ENCODE measurements at regions not wholly inside any gene's neighbourhood (a gene's known extent, or its start where the extent isn't known, plus 50 kb on each side); places are given as distances from the start of the nearest gene placed in this dataset.
"Not testable (repeated sequence)": the region's sequence is repeated elsewhere in the genome, so short reads cannot be mapped to it uniquely, and the experiment has no call there.

GRCh38 chr2:95654897-95655296, 63.1 kb downstream of the TRIM43 start:
- H3K27me3 Mint-ChIP-seq; H3K4me1 Mint-ChIP-seq (ENCODE audit: low read depth); H3K4me3 Mint-ChIP-seq; H3K9me3 Mint-ChIP-seq; H3K36me3 Mint-ChIP-seq (ENCODE audit: low read depth); H3K27ac Mint-ChIP-seq: not testable (repeated sequence)

GRCh38 chr2:95656553-95656952, 64.8 kb downstream of the TRIM43 start:
- H3K9me3 Mint-ChIP-seq; H3K27ac Mint-ChIP-seq; H3K4me3 Mint-ChIP-seq; H3K4me1 Mint-ChIP-seq (ENCODE audit: low read depth); H3K27me3 Mint-ChIP-seq; H3K36me3 Mint-ChIP-seq (ENCODE audit: low read depth): not testable (repeated sequence)

- not testable (repeated sequence) for H3K27ac Mint-ChIP-seq, H3K27me3 Mint-ChIP-seq
Measured at GRCh38 chr2:95657937-95658336, 66.1 kb downstream of the TRIM43 start.

GRCh38 chr2:95660766-95661562, 69.2 kb downstream of the TRIM43 start:
- H3K27me3 Mint-ChIP-seq; H3K27ac Mint-ChIP-seq; H3K4me3 Mint-ChIP-seq; H3K9me3 Mint-ChIP-seq; H3K4me1 Mint-ChIP-seq (ENCODE audit: low read depth); H3K36me3 Mint-ChIP-seq (ENCODE audit: low read depth): not testable (repeated sequence)

More at GRCh38 chr2:95657937-95658336, 66.1 kb downstream of the TRIM43 start:
- H3K4me1 Mint-ChIP-seq (ENCODE audit: low read depth); H3K9me3 Mint-ChIP-seq; H3K36me3 Mint-ChIP-seq (ENCODE audit: low read depth); H3K4me3 Mint-ChIP-seq: not testable (repeated sequence)

- not testable (repeated sequence) for H3K27me3 Mint-ChIP-seq; H3K27ac Mint-ChIP-seq; H3K9me3 Mint-ChIP-seq; H3K4me1 Mint-ChIP-seq (ENCODE audit: low read depth); H3K4me3 Mint-ChIP-seq; H3K36me3 Mint-ChIP-seq (ENCODE audit: low read depth)
Measured at GRCh38 chr2:95663471-95664441, 72.0 kb downstream of the TRIM43 start.

- not testable (repeated sequence) for H3K27ac Mint-ChIP-seq; H3K9me3 Mint-ChIP-seq; H3K27me3 Mint-ChIP-seq; H3K36me3 Mint-ChIP-seq (ENCODE audit: low read depth); H3K4me3 Mint-ChIP-seq; H3K4me1 Mint-ChIP-seq (ENCODE audit: low read depth)
Measured at GRCh38 chr2:95666636-95667035, 74.8 kb downstream of the TRIM43 start.

- no peaks in the 10 kb centered on the region for H3K36me3 Mint-ChIP-seq (ENCODE audit: low read depth)
- no peaks in the 10 kb centered on the region for H3K9me3 Mint-ChIP-seq
- H3K27ac Mint-ChIP-seq, result no peak overlapping the region
Measured at GRCh38 chr2:95667480-95667879, 75.7 kb downstream of the TRIM43 start.

GRCh38 chr2:95668934-95669333, 77.1 kb downstream of the TRIM43 start:
- not testable (repeated sequence) for H3K4me1 Mint-ChIP-seq (ENCODE audit: low read depth); H3K27ac Mint-ChIP-seq

More at GRCh38 chr2:95667480-95667879, 75.7 kb downstream of the TRIM43 start:
- Mint-ChIP-seq H3K4me1 (ENCODE audit: low read depth) (peaks cover 10% of the 10 kb centered on the region), H3K27me3 (no peaks in the 10 kb centered on the region), H3K4me3 (no peak overlapping the region)

GRCh38 chr2:95669441-95669991, 77.7 kb downstream of the TRIM43 start:
- H3K9me3 Mint-ChIP-seq, result no peaks in the 10 kb centered on the region
- H3K36me3 Mint-ChIP-seq (ENCODE audit: low read depth), result no peaks in the 10 kb centered on the region
- H3K4me3 Mint-ChIP-seq, result no peak overlapping the region
- peaks cover 10% of the 10 kb centered on the region for H3K4me1 Mint-ChIP-seq (ENCODE audit: low read depth)
- H3K27ac Mint-ChIP-seq, result no peak overlapping the region
- H3K27me3 Mint-ChIP-seq, result no peaks in the 10 kb centered on the region

More at GRCh38 chr2:95668934-95669333, 77.1 kb downstream of the TRIM43 start:
- H3K27me3 Mint-ChIP-seq; H3K36me3 Mint-ChIP-seq (ENCODE audit: low read depth); H3K9me3 Mint-ChIP-seq; H3K4me3 Mint-ChIP-seq: not testable (repeated sequence)

GRCh38 chr2:95670167-95670566, 78.4 kb downstream of the TRIM43 start:
- Mint-ChIP-seq H3K27ac (no peak overlapping the region), H3K4me3 (no peak overlapping the region), H3K4me1 (ENCODE audit: low read depth) (peaks cover 10% of the 10 kb centered on the region), H3K27me3 (no peaks in the 10 kb centered on the region), H3K9me3 (no peaks in the 10 kb centered on the region), H3K36me3 (ENCODE audit: low read depth) (no peaks in the 10 kb centered on the region)

- Mint-ChIP-seq H3K36me3 (ENCODE audit: low read depth) (no peaks in the 10 kb centered on the region), H3K4me1 (ENCODE audit: low read depth) (peaks cover 10% of the 10 kb centered on the region), H3K27me3 (peaks cover 3% of the 10 kb centered on the region), H3K9me3 (no peaks in the 10 kb centered on the region), H3K27ac (no peak overlapping the region), H3K4me3 (no peak overlapping the region)
Measured at GRCh38 chr2:95670686-95671085, 78.9 kb downstream of the TRIM43 start.

GRCh38 chr2:95671171-95671570, 79.4 kb downstream of the TRIM43 start:
- not testable (repeated sequence) for H3K4me3 Mint-ChIP-seq; H3K9me3 Mint-ChIP-seq; H3K4me1 Mint-ChIP-seq (ENCODE audit: low read depth); H3K36me3 Mint-ChIP-seq (ENCODE audit: low read depth); H3K27ac Mint-ChIP-seq; H3K27me3 Mint-ChIP-seq

- H3K4me1 Mint-ChIP-seq (ENCODE audit: low read depth); H3K36me3 Mint-ChIP-seq (ENCODE audit: low read depth); H3K27me3 Mint-ChIP-seq; H3K27ac Mint-ChIP-seq; H3K4me3 Mint-ChIP-seq; H3K9me3 Mint-ChIP-seq: not testable (repeated sequence)
Measured at GRCh38 chr2:95671992-95672391, 80.2 kb downstream of the TRIM43 start.

- H3K27ac Mint-ChIP-seq; H3K4me3 Mint-ChIP-seq; H3K4me1 Mint-ChIP-seq (ENCODE audit: low read depth); H3K9me3 Mint-ChIP-seq; H3K36me3 Mint-ChIP-seq (ENCODE audit: low read depth): not testable (repeated sequence)
- H3K27me3 Mint-ChIP-seq, result peaks cover 11% of the 10 kb centered on the region
Measured at GRCh38 chr2:95672500-95672899, 80.7 kb downstream of the TRIM43 start.

- H3K27ac Mint-ChIP-seq, result no peak overlapping the region
- H3K9me3 Mint-ChIP-seq, result no peaks in the 10 kb centered on the region
- no peaks in the 10 kb centered on the region for H3K36me3 Mint-ChIP-seq (ENCODE audit: low read depth)
- H3K4me1 Mint-ChIP-seq (ENCODE audit: low read depth), result peaks cover 2% of the 10 kb centered on the region
- no peak overlapping the region for H3K4me3 Mint-ChIP-seq
- H3K27me3 Mint-ChIP-seq, result peaks cover 11% of the 10 kb centered on the region
Measured at GRCh38 chr2:95674186-95674585, 82.4 kb downstream of the TRIM43 start.

Data from stimulated activated naive CD8-positive, alpha-beta T cell treated with anti-CD3 and anti-CD28 coated beads, Interleukin-15, Interleukin-2, amounts not matched to agents 100 ng/mL and 50 ng/mL, for 24 hours (primary cell).